ENCODE measurements at regions not wholly inside any gene's neighbourhood (a gene's known extent, or its start where the extent isn't known, plus 50 kb on each side); places are given as distances from the start of the nearest gene placed in this dataset.

- Histone ChIP-seq H3K9me3 (ENCODE audit: severe bottlenecking) (no peaks in the 10 kb centered on the region), H3K27me3 (ENCODE audit: insufficient read depth, poor library complexity, severe bottlenecking) (no peaks in the 10 kb centered on the region), H3K4me1 (ENCODE audit: insufficient read depth, poor library complexity, severe bottlenecking) (no peaks in the 10 kb centered on the region), H3K36me3 (ENCODE audit: low read depth) (no peaks in the 10 kb centered on the region), H3K4me3 (ENCODE audit: severe bottlenecking) (no peak overlapping the region), H3K27ac (ENCODE audit: poor library complexity, severe bottlenecking) (no peak overlapping the region)
- DNase-seq (ENCODE audit: low spot score) (no peak), ATAC-seq (ENCODE audit: low read depth) (no peak)
- no peak for TF ChIP-seq CTCF (IDR thresholded peaks at IDR 0.05; ENCODE audit: poor library complexity, severe bottlenecking)
Observed at GRCh38 chr10:118966076-118966849, 63.3 kb upstream of the NANOS1 start.

GRCh38 chr10:118966850-118967125 is 62.7 kb upstream of the NANOS1 start:
- H3K4me3 ChIP-seq (ENCODE audit: severe bottlenecking), result no peak overlapping the region
- ATAC-seq (ENCODE audit: low read depth), result no peak
- H3K36me3 ChIP-seq (ENCODE audit: low read depth), result no peaks in the 10 kb centered on the region
- no peak for DNase-seq (ENCODE audit: low spot score)
- no peaks in the 10 kb centered on the region for H3K27me3 ChIP-seq (ENCODE audit: insufficient read depth, poor library complexity, severe bottlenecking)
- no peak for TF ChIP-seq CTCF (IDR thresholded peaks at IDR 0.05; ENCODE audit: poor library complexity, severe bottlenecking)
- H3K4me1 ChIP-seq (ENCODE audit: insufficient read depth, poor library complexity, severe bottlenecking), result no peaks in the 10 kb centered on the region
- no peaks in the 10 kb centered on the region for H3K9me3 ChIP-seq (ENCODE audit: severe bottlenecking)
- no peak overlapping the region for H3K27ac ChIP-seq (ENCODE audit: poor library complexity, severe bottlenecking)

GRCh38 chr10:118967160-118967559 is 62.4 kb upstream of the NANOS1 start:
- Histone ChIP-seq H3K36me3 (ENCODE audit: low read depth) (no peaks in the 10 kb centered on the region), H3K4me1 (ENCODE audit: insufficient read depth, poor library complexity, severe bottlenecking) (no peaks in the 10 kb centered on the region), H3K27ac (ENCODE audit: poor library complexity, severe bottlenecking) (no peak overlapping the region), H3K9me3 (ENCODE audit: severe bottlenecking) (no peaks in the 10 kb centered on the region), H3K27me3 (ENCODE audit: insufficient read depth, poor library complexity, severe bottlenecking) (no peaks in the 10 kb centered on the region), H3K4me3 (ENCODE audit: severe bottlenecking) (no peak overlapping the region)
- DNase-seq (ENCODE audit: low spot score) (no peak), ATAC-seq (ENCODE audit: low read depth) (no peak)
- TF ChIP-seq CTCF (IDR thresholded peaks at IDR 0.05; ENCODE audit: poor library complexity, severe bottlenecking), result no peak

- TF ChIP-seq CTCF (IDR thresholded peaks at IDR 0.05; ENCODE audit: poor library complexity, severe bottlenecking), result no peak
- ATAC-seq (ENCODE audit: low read depth), result no peak
- H3K27me3 ChIP-seq (ENCODE audit: insufficient read depth, poor library complexity, severe bottlenecking), result no peaks in the 10 kb centered on the region
- no peaks in the 10 kb centered on the region for H3K9me3 ChIP-seq (ENCODE audit: severe bottlenecking)
- DNase-seq (ENCODE audit: low spot score), result no peak
- no peaks in the 10 kb centered on the region for H3K4me1 ChIP-seq (ENCODE audit: insufficient read depth, poor library complexity, severe bottlenecking)
- no peak overlapping the region for H3K4me3 ChIP-seq (ENCODE audit: severe bottlenecking)
- H3K27ac ChIP-seq (ENCODE audit: poor library complexity, severe bottlenecking), result no peak overlapping the region
- no peaks in the 10 kb centered on the region for H3K36me3 ChIP-seq (ENCODE audit: low read depth)
Observed at GRCh38 chr10:118968060-118968459, 61.5 kb upstream of the NANOS1 start.

- ATAC-seq (ENCODE audit: low read depth), result no peak
- Histone ChIP-seq H3K4me1 (ENCODE audit: insufficient read depth, poor library complexity, severe bottlenecking) (no peaks in the 10 kb centered on the region), H3K27ac (ENCODE audit: poor library complexity, severe bottlenecking) (no peak overlapping the region), H3K27me3 (ENCODE audit: insufficient read depth, poor library complexity, severe bottlenecking) (no peaks in the 10 kb centered on the region), H3K9me3 (ENCODE audit: severe bottlenecking) (no peaks in the 10 kb centered on the region), H3K36me3 (ENCODE audit: low read depth) (no peaks in the 10 kb centered on the region), H3K4me3 (ENCODE audit: severe bottlenecking) (no peak overlapping the region)
- TF ChIP-seq CTCF (IDR thresholded peaks at IDR 0.05; ENCODE audit: poor library complexity, severe bottlenecking), result no peak
- DNase-seq (ENCODE audit: low spot score), result no peak
Observed at GRCh38 chr10:118968482-118968881, 61.0 kb upstream of the NANOS1 start.

All from RWPE2 (cell line).